H1 (cell line): ENCODE measurements at regions not wholly inside any gene's neighbourhood (a gene's known extent, or its start where the extent isn't known, plus 50 kb on each side); places are given as distances from the start of the nearest gene placed in this dataset.

Experiments
- ATF3 ChIP-seq: IDR thresholded peaks from 2 replicates; pipeline ENCODE4 v1.6.1; 2011; ENCODE audit warnings: low read depth, mild to moderate bottlenecking, low read length; ENCODE audit not compliant: insufficient read depth
- BCL11A ChIP-seq, 2 experiments: IDR thresholded peaks; one replicate each; pipeline ENCODE4 v1.6.1; 2011; ENCODE audit warnings: low read depth in 2 of 2, low read length in 2 of 2, mild to moderate bottlenecking in 2 of 2
- CBX5 ChIP-seq: fragments of 300-800, 300-1000 bp; sonication (generic); IDR thresholded peaks from 2 replicates; pipeline ENCODE4 v1.7.1; 2016; ENCODE audit warnings: antibody characterized with exemption, low read length, low read depth
- CEBPB ChIP-seq: IDR thresholded peaks from 2 replicates; pipeline ENCODE4 v1.6.1; 2012; ENCODE audit warnings: low read depth, low read length
- CHD7 ChIP-seq: fragments of 300-600 bp; sonication (generic); IDR thresholded peaks from 2 replicates; pipeline ENCODE4 v1.7.1; 2012; ENCODE audit warnings: low read length, moderate library complexity, mild to moderate bottlenecking, inconsistent platforms; ENCODE audit not compliant: insufficient replicate concordance
- CREB1 ChIP-seq: IDR thresholded peaks from 2 replicates; pipeline ENCODE4 v1.6.1; 2012; ENCODE audit warnings: inconsistent platforms
- HDAC6 ChIP-seq: IDR thresholded peaks from one replicate; pipeline ENCODE4 v1.7.1; 2012; ENCODE audit warnings: low read depth, mild to moderate bottlenecking, inconsistent platforms, low read length, moderate library complexity
- JUND ChIP-seq: IDR thresholded peaks from 2 replicates; pipeline ENCODE4 v1.6.1; 2011; ENCODE audit warnings: mild to moderate bottlenecking, improper control_type of control experiment, low read length
- KDM1A ChIP-seq: fragments of 200-600, 300-600 bp; sonication (generic); IDR thresholded peaks from 2 replicates; pipeline ENCODE4 v1.7.1; 2016; ENCODE audit warnings: mild to moderate bottlenecking, low read length, borderline replicate concordance
- KDM4A ChIP-seq: IDR thresholded peaks from one replicate; pipeline ENCODE4 v1.7.1; 2012; ENCODE audit warnings: low read depth, mild to moderate bottlenecking, moderate library complexity, low read length, inconsistent platforms; ENCODE audit not compliant: severe bottlenecking
- MAFK ChIP-seq: IDR thresholded peaks from 2 replicates; pipeline ENCODE4 v1.6.1; 2012; ENCODE audit warnings: low read depth, mild to moderate bottlenecking, improper control_type of control experiment, low read length
- POLR2AphosphoS5 ChIP-seq: IDR thresholded peaks from 2 replicates; pipeline ENCODE4 v1.6.1; 2011; ENCODE audit warnings: low read depth, low read length
- SIRT6 ChIP-seq: IDR thresholded peaks from one replicate; pipeline ENCODE4 v1.7.1; 2012; ENCODE audit warnings: low read length, inconsistent platforms

DNA sequence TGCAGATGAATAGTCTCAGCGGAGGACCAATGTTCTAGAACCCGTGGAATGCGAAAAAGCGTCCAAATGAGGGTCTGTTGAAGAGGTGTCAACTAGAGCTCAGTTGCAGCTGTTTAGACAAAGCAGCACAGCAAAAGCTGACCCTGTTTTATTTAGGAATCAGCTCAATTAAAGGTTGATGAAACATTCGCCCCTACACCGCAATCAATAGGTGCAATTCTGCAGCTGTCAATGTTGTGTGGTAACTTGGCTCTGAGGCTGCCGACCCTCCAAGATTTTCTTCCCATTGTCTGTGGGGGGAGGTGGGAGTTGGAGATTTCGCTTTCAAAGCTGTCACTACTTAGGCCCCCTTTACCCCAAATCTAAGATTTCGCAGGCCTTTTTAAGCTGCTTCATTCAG, 330.0 kb downstream of the ETAA1 start (continued):
- TF ChIP-seq CHD7 (no peak), KDM4A (no peak), CEBPB (no peak), CBX5 (no peak), MAFK (no peak), POLR2AphosphoS5 (no peak), KDM1A (no peak), HDAC6 (no peak), JUND (no peak), ATF3 (no peak), SIRT6 (no peak), BCL11A (IDR thresholded peaks at IDR 0.05; ENCODE audit: low read depth in 2 of 2, low read length in 2 of 2) (no peak), CREB1 (no peak)
- TF ChIP-seq, all 59 proteins: peak for 0
